H1 (cell line): ENCODE measurements at regions not wholly inside any gene's neighbourhood (a gene's known extent, or its start where the extent isn't known, plus 50 kb on each side); places are given as distances from the start of the nearest gene placed in this dataset.

Experiments used
- ASH2L ChIP-seq: fragments of 200-600, 300-600 bp; sonication (generic); IDR thresholded peaks from one replicate; pipeline ENCODE4 v1.7.1; 2017; ENCODE audit warnings: low read length
- GTF2F1 ChIP-seq: IDR thresholded peaks from 2 replicates; pipeline ENCODE4 v1.6.1; 2012; ENCODE audit warnings: low read depth, low read length, improper control_type of control experiment, borderline replicate concordance
- ZNF274 ChIP-seq: IDR thresholded peaks from 2 replicates; pipeline ENCODE4 v1.7.0; 2012; ENCODE audit warnings: low read length, borderline replicate concordance; ENCODE audit errors: extremely low read depth

DNA sequence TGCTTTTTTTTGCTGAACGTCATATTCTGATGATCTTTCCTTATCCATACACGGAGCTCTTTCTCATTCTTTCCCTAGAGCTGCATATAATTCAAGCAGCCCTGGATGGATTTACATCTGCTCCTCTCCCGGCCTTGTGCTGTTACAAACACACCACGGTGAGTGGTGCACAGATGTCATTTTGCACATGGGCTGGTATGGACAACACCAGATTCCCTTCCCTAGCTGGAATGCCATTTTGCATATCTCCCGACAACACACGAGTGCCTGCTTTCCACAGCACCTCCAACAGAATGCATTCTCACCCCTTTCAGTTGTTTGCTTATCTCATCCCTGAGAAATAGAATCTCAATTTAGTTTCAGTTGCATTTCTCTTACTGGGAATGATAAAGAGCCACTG lies 69.5 kb upstream of the AFDN start (continued):
- TF ChIP-seq ZNF274 (no peak), GTF2F1 (no peak), ASH2L (no peak)
